ENCODE measurements at regions not wholly inside any gene's neighbourhood (a gene's known extent, or its start where the extent isn't known, plus 50 kb on each side); places are given as distances from the start of the nearest gene placed in this dataset.

- H4K20me1 ChIP-seq (ENCODE audit: insufficient read depth, low read length), result no peaks in the 10 kb centered on the region
- no peaks in the 10 kb centered on the region for H3K9me3 ChIP-seq (ENCODE audit: insufficient read depth, low read depth, low read length)
- no peaks in the 10 kb centered on the region for H3K27me3 ChIP-seq (ENCODE audit: insufficient read depth, low read length)
- peak overlapping the region; percentile 54 for H3K4me3 ChIP-seq (ENCODE audit: insufficient read depth, low read depth, low read length)
- Mint-ChIP-seq H3K4me1 (ENCODE audit: low read depth, unreplicated experiment) (peaks cover 11% of the 10 kb centered on the region), H3K36me3 (ENCODE audit: low read depth, unreplicated experiment) (no peaks in the 10 kb centered on the region), H3K4me3 (ENCODE audit: unreplicated experiment) (peak overlapping the region; percentile 24), H3K9me3 (ENCODE audit: unreplicated experiment) (no peaks in the 10 kb centered on the region), H3K27ac (ENCODE audit: unreplicated experiment) (peak overlapping the region; percentile 98), H3K27me3 (ENCODE audit: low read depth, unreplicated experiment) (no peaks in the 10 kb centered on the region)
- peak overlapping the region; percentile 86 for H3K9ac ChIP-seq (ENCODE audit: low read length)
- no peak for TF ChIP-seq EZH2 (IDR thresholded peaks at IDR 0.05; ENCODE audit: insufficient read depth, low read length)
- TF ChIP-seq CTCF (IDR thresholded peaks at IDR 0.05; ENCODE audit: insufficient read depth, low read depth, low read length), result no peak
- peak overlapping the region; percentile 35 for H2AFZ ChIP-seq (ENCODE audit: low read depth, low read length)
- H3K36me3 ChIP-seq (ENCODE audit: insufficient read depth, low read length), result no peaks in the 10 kb centered on the region
- H3K4me1 ChIP-seq (ENCODE audit: insufficient read depth, low read length), result peaks cover 31% of the 10 kb centered on the region
- FAIRE-seq, result peak; percentile 69
- H3K27ac ChIP-seq (ENCODE audit: low read depth, low read length), result peak overlapping the region; percentile 99
- peak overlapping the region; percentile 89 for H3K4me2 ChIP-seq (ENCODE audit: low read length)
- peak; percentile 99 for DNase-seq (ENCODE audit: low read depth)
- no peaks in the 10 kb centered on the region for H3K79me2 ChIP-seq (ENCODE audit: insufficient read depth, low read length)
Observed at GRCh38 chr2:38146275-38146906, 70.4 kb upstream of the CYP1B1 start.

- H3K9ac ChIP-seq (ENCODE audit: low read length), result peak overlapping the region; percentile 45
- no peak overlapping the region for H3K4me3 ChIP-seq (ENCODE audit: insufficient read depth, low read depth, low read length)
- Mint-ChIP-seq H3K4me1 (ENCODE audit: low read depth, unreplicated experiment) (peaks cover 11% of the 10 kb centered on the region), H3K27me3 (ENCODE audit: low read depth, unreplicated experiment) (no peaks in the 10 kb centered on the region), H3K9me3 (ENCODE audit: unreplicated experiment) (no peaks in the 10 kb centered on the region), H3K36me3 (ENCODE audit: low read depth, unreplicated experiment) (no peaks in the 10 kb centered on the region), H3K27ac (ENCODE audit: unreplicated experiment) (no peak overlapping the region), H3K4me3 (ENCODE audit: unreplicated experiment) (no peak overlapping the region)
- H3K36me3 ChIP-seq (ENCODE audit: insufficient read depth, low read length), result no peaks in the 10 kb centered on the region
- H3K4me2 ChIP-seq (ENCODE audit: low read length), result peak overlapping the region; percentile 89
- no peaks in the 10 kb centered on the region for H4K20me1 ChIP-seq (ENCODE audit: insufficient read depth, low read length)
- H3K4me1 ChIP-seq (ENCODE audit: insufficient read depth, low read length), result peaks cover 31% of the 10 kb centered on the region
- FAIRE-seq (no peak), DNase-seq (ENCODE audit: low read depth) (no peak)
- H2AFZ ChIP-seq (ENCODE audit: low read depth, low read length), result no peak overlapping the region
- TF ChIP-seq CTCF (IDR thresholded peaks at IDR 0.05; ENCODE audit: insufficient read depth, low read depth, low read length) (no peak), EZH2 (IDR thresholded peaks at IDR 0.05; ENCODE audit: insufficient read depth, low read length) (no peak)
- H3K9me3 ChIP-seq (ENCODE audit: insufficient read depth, low read depth, low read length), result no peaks in the 10 kb centered on the region
- H3K27me3 ChIP-seq (ENCODE audit: insufficient read depth, low read length), result no peaks in the 10 kb centered on the region
- no peaks in the 10 kb centered on the region for H3K79me2 ChIP-seq (ENCODE audit: insufficient read depth, low read length)
- H3K27ac ChIP-seq (ENCODE audit: low read depth, low read length), result peak overlapping the region; percentile 99
Observed at GRCh38 chr2:38145236-38145635, 69.3 kb upstream of the CYP1B1 start.

GRCh38 chr2:38142627-38143026 lies 66.7 kb upstream of the CYP1B1 start:
- Histone ChIP-seq H3K27me3 (ENCODE audit: insufficient read depth, low read length) (no peaks in the 10 kb centered on the region), H3K79me2 (ENCODE audit: insufficient read depth, low read length) (no peaks in the 10 kb centered on the region), H3K36me3 (ENCODE audit: insufficient read depth, low read length) (no peaks in the 10 kb centered on the region), H3K27ac (ENCODE audit: low read depth, low read length) (no peak overlapping the region), H3K4me3 (ENCODE audit: insufficient read depth, low read depth, low read length) (no peak overlapping the region), H3K9me3 (ENCODE audit: insufficient read depth, low read depth, low read length) (no peaks in the 10 kb centered on the region), H4K20me1 (ENCODE audit: insufficient read depth, low read length) (no peaks in the 10 kb centered on the region), H3K4me1 (ENCODE audit: insufficient read depth, low read length) (peaks cover 26% of the 10 kb centered on the region), H3K4me2 (ENCODE audit: low read length) (no peak overlapping the region), H3K9ac (ENCODE audit: low read length) (no peak overlapping the region), H2AFZ (ENCODE audit: low read depth, low read length) (no peak overlapping the region)
- DNase-seq (ENCODE audit: low read depth), result no peak
- Mint-ChIP-seq H3K27me3 (ENCODE audit: low read depth, unreplicated experiment) (no peaks in the 10 kb centered on the region), H3K4me1 (ENCODE audit: low read depth, unreplicated experiment) (peaks cover 8% of the 10 kb centered on the region), H3K4me3 (ENCODE audit: unreplicated experiment) (no peak overlapping the region), H3K9me3 (ENCODE audit: unreplicated experiment) (no peaks in the 10 kb centered on the region), H3K36me3 (ENCODE audit: low read depth, unreplicated experiment) (peaks cover 6% of the 10 kb centered on the region), H3K27ac (ENCODE audit: unreplicated experiment) (no peak overlapping the region)
- FAIRE-seq, result no peak
- TF ChIP-seq CTCF (IDR thresholded peaks at IDR 0.05; ENCODE audit: insufficient read depth, low read depth, low read length) (no peak), EZH2 (IDR thresholded peaks at IDR 0.05; ENCODE audit: insufficient read depth, low read length) (no peak)
